HCT116 (cell line): ENCODE measurements at regions not wholly inside any gene's neighbourhood (a gene's known extent, or its start where the extent isn't known, plus 50 kb on each side); places are given as distances from the start of the nearest gene placed in this dataset.

Experiments
- ATAC-seq: fragments of 200-7000 bp; cut with Tn5 transposase; 2 replicates; pipeline ENCODE4 v1.9.1; 2020; ENCODE audit warnings: mild to moderate bottlenecking, moderate library complexity
- BruUV-seq: library from RNA; stranded (reverse); fragments of 400-500 nt; replicated peaks from 2 replicates; lab custom pipeline; 2021; lab: Mats Ljungman, UMichigan
- CTCF ChIA-PET: fragments of 300-600 bp; sonication (Branson Sonifier 250); formaldehyde crosslinking; loops from one replicate; lab custom pipeline; 2021; ENCODE audit warnings: antibody characterized with exemption; lab: Charles Lee
- POLR2A ChIA-PET: fragments of 300-600, 350-600 bp; sonication (Branson Sonifier 250); formaldehyde crosslinking; loops from one replicate; lab custom pipeline; 2021; ENCODE audit warnings: antibody characterized with exemption; lab: Charles Lee
- RAD21 ChIA-PET, 2 experiments: fragments of 300-600 bp; sonication (Branson Sonifier 250); formaldehyde crosslinking; loops; one replicate each; lab custom pipeline; 2023; ENCODE audit warnings: low total read pairs in 2 of 2; ENCODE audit not compliant: uncharacterized antibody in 2 of 2, unreplicated experiment in 2 of 2, low non-redundant PET in 1 of 2; lab: Charles Lee
- DNase-seq: peaks from one replicate; pipeline ENCODE4 v3.0.0-alpha.2; 2010; ENCODE audit warnings: low read depth, low spot score
- H2AFZ ChIP-seq: fragments of 200-600 bp; shearing (Covaris generic), sonication (generic); 2 replicates; pipeline ENCODE4 v1.6.1; 2017; ENCODE audit warnings: low read depth, mixed run types, mixed read lengths, antibody characterized with exemption, low read length; ENCODE audit not compliant: poor library complexity, severe bottlenecking
- H3K27ac ChIP-seq: 2 replicates; pipeline ENCODE4 v1.5.1; 2012; ENCODE audit warnings: low read depth, low read length
- H3K27me3 ChIP-seq: fragments of 200-600 bp; sonication (generic); 2 replicates; pipeline ENCODE4 v1.6.1; 2016; ENCODE audit warnings: mixed run types, low read length, mixed read lengths; ENCODE audit not compliant: insufficient read depth
- H3K36me3 ChIP-seq, 2 experiments: fragments of 200-500 bp in 1 of 2; fragments of 200-600 bp in 1 of 2; sonication (Bioruptor generic) in 1 of 2; sonication (generic) in 1 of 2; 2 replicates each; pipeline versions ENCODE4 v1.5.1 to v1.6.1; 2014 to 2016; ENCODE audit warnings: low read length in 2 of 2, inconsistent platforms in 1 of 2, mixed read lengths in 1 of 2, mixed run types in 1 of 2; ENCODE audit not compliant: insufficient read depth in 2 of 2, control insufficient read depth in 1 of 2
- H3K4me1 ChIP-seq, 2 experiments: fragments of 200-600 bp in 1 of 2; sonication (generic) in 1 of 2; 2 replicates each; pipeline versions ENCODE4 v1.5.1 to v1.6.1; 2012 to 2017; ENCODE audit warnings: low read length in 2 of 2, inconsistent platforms in 1 of 2, mild to moderate bottlenecking in 1 of 2, mixed read lengths in 1 of 2, mixed run types in 1 of 2, moderate library complexity in 1 of 2; ENCODE audit not compliant: insufficient read depth in 2 of 2, control insufficient read depth in 1 of 2
- H3K4me2 ChIP-seq: fragments of 200-600 bp; sonication (generic); 2 replicates; pipeline ENCODE4 v1.6.1; 2017; ENCODE audit warnings: mixed run types, low read length, mixed read lengths
- H3K4me3 ChIP-seq, 2 experiments: fragments of 200-600 bp in 1 of 2; sonication (generic) in 1 of 2; replicated peaks in 1 of 2; 2 replicates each; pipeline ENCODE4 v1.5.1; 2011 to 2016; ENCODE audit warnings: low read length in 2 of 2, control low read depth in 1 of 2, low read depth in 1 of 2, mild to moderate bottlenecking in 1 of 2, mixed read lengths in 1 of 2, mixed run types in 1 of 2
- H3K79me2 ChIP-seq: fragments of 200-600 bp; sonication (generic); 2 replicates; pipeline ENCODE4 v1.6.1; 2017; ENCODE audit warnings: mild to moderate bottlenecking, mixed run types, low read length, moderate library complexity, mixed read lengths; ENCODE audit not compliant: insufficient read depth
- H3K9ac ChIP-seq: fragments of 200-600 bp; sonication (generic); 2 replicates; pipeline ENCODE4 v1.6.1; 2016; ENCODE audit warnings: low read length, mixed read lengths
- H3K9me2 ChIP-seq: fragments of 200-600 bp; sonication (generic), shearing (Covaris generic); 2 replicates; pipeline ENCODE4 v1.6.1; 2017; ENCODE audit warnings: mixed run types, mild to moderate bottlenecking, moderate library complexity; ENCODE audit not compliant: insufficient read depth
- H3K9me3 ChIP-seq, 2 experiments: fragments of 200-500 bp in 1 of 2; fragments of 200-600 bp in 1 of 2; sonication (Bioruptor generic) in 1 of 2; sonication (generic) in 1 of 2; 2 replicates each; pipeline ENCODE4 v1.6.1; 2014 to 2017; ENCODE audit warnings: low read length in 2 of 2, mixed read lengths in 2 of 2, inconsistent platforms in 1 of 2, low read depth in 1 of 2, mild to moderate bottlenecking in 1 of 2, mixed run types in 1 of 2, moderate library complexity in 1 of 2; ENCODE audit not compliant: control insufficient read depth in 1 of 2, insufficient read depth in 1 of 2
- H4K20me1 ChIP-seq: fragments of 200-600 bp; sonication (generic), shearing (Covaris generic); 2 replicates; pipeline ENCODE4 v1.6.1; 2017; ENCODE audit warnings: mixed run types, mild to moderate bottlenecking, moderate library complexity; ENCODE audit not compliant: insufficient read depth
- CBX3 ChIP-seq: IDR thresholded peaks from 2 replicates; pipeline ENCODE4 v1.6.1; 2012; ENCODE audit warnings: low read depth
- CEBPB ChIP-seq: IDR thresholded peaks from 2 replicates; pipeline ENCODE4 v1.6.1; 2012; ENCODE audit warnings: low read depth
- EGR1 ChIP-seq: IDR thresholded peaks from 2 replicates; pipeline ENCODE4 v1.6.1; 2012; ENCODE audit warnings: low read depth
- ELF1 ChIP-seq: IDR thresholded peaks from 2 replicates; pipeline ENCODE4 v1.6.1; 2012; ENCODE audit warnings: low read depth, borderline replicate concordance
- JUND ChIP-seq: IDR thresholded peaks from 2 replicates; pipeline ENCODE4 v1.6.1; 2012
- RAD21 ChIP-seq: IDR thresholded peaks from 2 replicates; pipeline ENCODE4 v1.6.1; 2012; ENCODE audit warnings: low read depth, mild to moderate bottlenecking
- SP1 ChIP-seq: IDR thresholded peaks from 2 replicates; pipeline ENCODE4 v1.6.1; 2012; ENCODE audit warnings: low read depth
- TCF7L2 ChIP-seq: IDR thresholded peaks from 2 replicates; pipeline ENCODE4 v1.7.0; 2011; ENCODE audit warnings: borderline replicate concordance, inconsistent platforms; ENCODE audit not compliant: insufficient read depth, insufficient read length; ENCODE audit errors: extremely low read depth
- ZFX ChIP-seq: fragments of 450-650 bp; IDR thresholded peaks from 2 replicates; pipeline ENCODE4 v1.6.1; 2017
- intact Hi-C: fragments of 100-400 bp; cut with micrococcal nuclease; formaldehyde crosslinking; loops from 2 replicates; pipeline ENCODE4 v1.10.0; 2022
- TF ChIP-seq, protein P1 (sequence below): IDR thresholded peaks from 2 replicates; pipeline ENCODE4 v1.6.1; 2011; ENCODE audit warnings: mild to moderate bottlenecking, low read length, moderate library complexity; ENCODE audit not compliant: insufficient replicate concordance; ENCODE audit errors: extremely low read depth
- TF ChIP-seq, protein P2 (sequence below), 3 experiments: fragments of 200-600 bp in 1 of 3; sonication (generic) in 1 of 3; IDR thresholded peaks in 2 of 3; conservative IDR thresholded peaks in 1 of 3; 2 replicates each; pipeline ENCODE4 v1.5.1; 2012 to 2017; ENCODE audit warnings: low read depth in 2 of 3, low read length in 2 of 3, antibody characterized with exemption in 1 of 3, borderline replicate concordance in 1 of 3, control low read depth in 1 of 3, mild to moderate bottlenecking in 1 of 3, mixed read lengths in 1 of 3, mixed run types in 1 of 3, moderate library complexity in 1 of 3; ENCODE audit not compliant: insufficient read depth in 1 of 3

DNA sequence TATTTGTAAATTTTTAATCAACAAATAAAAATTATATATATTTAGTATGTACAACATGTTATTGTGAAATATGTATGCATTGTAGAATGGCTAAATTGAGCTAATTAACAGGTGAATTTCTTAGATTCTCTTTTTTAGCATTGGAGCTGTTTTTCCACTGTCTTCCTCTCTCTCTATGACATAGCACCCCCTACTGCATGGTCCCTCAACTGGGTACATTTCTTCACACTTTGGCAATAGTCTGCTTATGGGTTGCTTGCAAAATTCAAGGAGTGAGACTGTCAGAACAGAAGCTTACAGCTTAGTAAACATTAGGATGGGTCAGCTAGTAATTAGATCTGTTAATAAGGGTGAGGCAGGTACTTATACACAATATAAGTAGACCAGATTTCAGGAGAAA lies 658.5 kb upstream of the MGAT4C start:
- H3K27me3 ChIP-seq: no peaks in the 10 kb centered on the region
- H3K9me2 ChIP-seq: no peaks in the 10 kb centered on the region
- intact Hi-C loops: loop anchor here (2.0 to 5.0 kb wide), 3 partner anchors 652 to 957 kb away; no protein-coding TSS in a partner anchor
- H3K79me2 ChIP-seq: no peaks in the 10 kb centered on the region
- H3K4me1 ChIP-seq: no peaks in the 10 kb centered on the region
- no peak overlapping the region for H2AFZ ChIP-seq
- no peaks in the 10 kb centered on the region for H3K36me3 ChIP-seq
- RAD21 ChIA-PET: interaction anchor here (0.5 to 1.1 kb wide), 4 partner anchors 9 to 988 kb away, joined by 3 read pairs; no protein-coding TSS in a partner anchor
- TF ChIP-seq CEBPB: no peak
- TF ChIP-seq, protein P1, sequence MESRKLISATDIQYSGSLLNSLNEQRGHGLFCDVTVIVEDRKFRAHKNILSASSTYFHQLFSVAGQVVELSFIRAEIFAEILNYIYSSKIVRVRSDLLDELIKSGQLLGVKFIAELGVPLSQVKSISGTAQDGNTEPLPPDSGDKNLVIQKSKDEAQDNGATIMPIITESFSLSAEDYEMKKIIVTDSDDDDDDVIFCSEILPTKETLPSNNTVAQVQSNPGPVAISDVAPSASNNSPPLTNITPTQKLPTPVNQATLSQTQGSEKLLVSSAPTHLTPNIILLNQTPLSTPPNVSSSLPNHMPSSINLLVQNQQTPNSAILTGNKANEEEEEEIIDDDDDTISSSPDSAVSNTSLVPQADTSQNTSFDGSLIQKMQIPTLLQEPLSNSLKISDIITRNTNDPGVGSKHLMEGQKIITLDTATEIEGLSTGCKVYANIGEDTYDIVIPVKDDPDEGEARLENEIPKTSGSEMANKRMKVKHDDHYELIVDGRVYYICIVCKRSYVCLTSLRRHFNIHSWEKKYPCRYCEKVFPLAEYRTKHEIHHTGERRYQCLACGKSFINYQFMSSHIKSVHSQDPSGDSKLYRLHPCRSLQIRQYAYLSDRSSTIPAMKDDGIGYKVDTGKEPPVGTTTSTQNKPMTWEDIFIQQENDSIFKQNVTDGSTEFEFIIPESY: no peak
- TF ChIP-seq JUND: no peak
- TF ChIP-seq ELF1: no peak
- peak; percentile 84 for TF ChIP-seq RAD21
- TF ChIP-seq CBX3: peak; percentile 23; the same call in 1 of the 2 replicates
- no peak for TF ChIP-seq SP1
- no peak for TF ChIP-seq TCF7L2
- TF ChIP-seq, protein P2, sequence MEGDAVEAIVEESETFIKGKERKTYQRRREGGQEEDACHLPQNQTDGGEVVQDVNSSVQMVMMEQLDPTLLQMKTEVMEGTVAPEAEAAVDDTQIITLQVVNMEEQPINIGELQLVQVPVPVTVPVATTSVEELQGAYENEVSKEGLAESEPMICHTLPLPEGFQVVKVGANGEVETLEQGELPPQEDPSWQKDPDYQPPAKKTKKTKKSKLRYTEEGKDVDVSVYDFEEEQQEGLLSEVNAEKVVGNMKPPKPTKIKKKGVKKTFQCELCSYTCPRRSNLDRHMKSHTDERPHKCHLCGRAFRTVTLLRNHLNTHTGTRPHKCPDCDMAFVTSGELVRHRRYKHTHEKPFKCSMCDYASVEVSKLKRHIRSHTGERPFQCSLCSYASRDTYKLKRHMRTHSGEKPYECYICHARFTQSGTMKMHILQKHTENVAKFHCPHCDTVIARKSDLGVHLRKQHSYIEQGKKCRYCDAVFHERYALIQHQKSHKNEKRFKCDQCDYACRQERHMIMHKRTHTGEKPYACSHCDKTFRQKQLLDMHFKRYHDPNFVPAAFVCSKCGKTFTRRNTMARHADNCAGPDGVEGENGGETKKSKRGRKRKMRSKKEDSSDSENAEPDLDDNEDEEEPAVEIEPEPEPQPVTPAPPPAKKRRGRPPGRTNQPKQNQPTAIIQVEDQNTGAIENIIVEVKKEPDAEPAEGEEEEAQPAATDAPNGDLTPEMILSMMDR (IDR thresholded peaks at IDR 0.05 in 2 of 3, conservative IDR thresholded peaks at IDR 0.05 in 1 of 3; ENCODE audit: borderline replicate concordance in 1 of 3, insufficient read depth in 1 of 3, low read depth in 2 of 3, low read length in 2 of 3): peak; percentile 65 to 69 (median 66); a peak in 5 of 6 replicates
- no peak for TF ChIP-seq ZFX
- TF ChIP-seq EGR1: no peak
- peak; percentile 39 for DNase-seq
- CTCF ChIA-PET: interaction anchor here (0.8 to 1.4 kb wide), 11 partner anchors 10 to 992 kb away, joined by 3 to 12 read pairs (median 3); partner anchors contain the start of gene MGAT4C
- H3K4me3 ChIP-seq: no peak overlapping the region
- H3K4me2 ChIP-seq: no peak overlapping the region
- POLR2A ChIA-PET: no interaction called here
- no peaks in the 10 kb centered on the region for H4K20me1 ChIP-seq
- ATAC-seq: peak; percentile 82
- no peak overlapping the region for H3K9ac ChIP-seq
- H3K9me3 ChIP-seq: no peaks in the 10 kb centered on the region
- BruUV-seq: no TSS peak
- H3K27ac ChIP-seq: no peak overlapping the region
